ENCODE measurements at regions not wholly inside any gene's neighbourhood (a gene's known extent, or its start where the extent isn't known, plus 50 kb on each side); places are given as distances from the start of the nearest gene placed in this dataset.
"Not testable (repeated sequence)": the region's sequence is repeated elsewhere in the genome, so short reads cannot be mapped to it uniquely, and the experiment has no call there.

- TF ChIP-seq, protein P1, sequence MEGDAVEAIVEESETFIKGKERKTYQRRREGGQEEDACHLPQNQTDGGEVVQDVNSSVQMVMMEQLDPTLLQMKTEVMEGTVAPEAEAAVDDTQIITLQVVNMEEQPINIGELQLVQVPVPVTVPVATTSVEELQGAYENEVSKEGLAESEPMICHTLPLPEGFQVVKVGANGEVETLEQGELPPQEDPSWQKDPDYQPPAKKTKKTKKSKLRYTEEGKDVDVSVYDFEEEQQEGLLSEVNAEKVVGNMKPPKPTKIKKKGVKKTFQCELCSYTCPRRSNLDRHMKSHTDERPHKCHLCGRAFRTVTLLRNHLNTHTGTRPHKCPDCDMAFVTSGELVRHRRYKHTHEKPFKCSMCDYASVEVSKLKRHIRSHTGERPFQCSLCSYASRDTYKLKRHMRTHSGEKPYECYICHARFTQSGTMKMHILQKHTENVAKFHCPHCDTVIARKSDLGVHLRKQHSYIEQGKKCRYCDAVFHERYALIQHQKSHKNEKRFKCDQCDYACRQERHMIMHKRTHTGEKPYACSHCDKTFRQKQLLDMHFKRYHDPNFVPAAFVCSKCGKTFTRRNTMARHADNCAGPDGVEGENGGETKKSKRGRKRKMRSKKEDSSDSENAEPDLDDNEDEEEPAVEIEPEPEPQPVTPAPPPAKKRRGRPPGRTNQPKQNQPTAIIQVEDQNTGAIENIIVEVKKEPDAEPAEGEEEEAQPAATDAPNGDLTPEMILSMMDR (IDR thresholded peaks at IDR 0.05; ENCODE audit: extremely low read depth in 1 of 2, insufficient read depth in 1 of 2, low read depth in 1 of 2, low read length in 2 of 2) = not testable (repeated sequence)
- not testable (repeated sequence) for TF ChIP-seq POLR2A (IDR thresholded peaks at IDR 0.05; ENCODE audit: low read depth, low read length); EZH2 (IDR thresholded peaks at IDR 0.05; ENCODE audit: borderline replicate concordance, low read depth, low read length, severe bottlenecking); POLR2AphosphoS5 (IDR thresholded peaks at IDR 0.05; ENCODE audit: insufficient read depth, low read depth, low read length); MYC (IDR thresholded peaks at IDR 0.05; ENCODE audit: low read depth, low read length); JUN (IDR thresholded peaks at IDR 0.05; ENCODE audit: borderline replicate concordance, insufficient read depth, insufficient read length, low read depth)
- TF ChIP-seq, protein P2, sequence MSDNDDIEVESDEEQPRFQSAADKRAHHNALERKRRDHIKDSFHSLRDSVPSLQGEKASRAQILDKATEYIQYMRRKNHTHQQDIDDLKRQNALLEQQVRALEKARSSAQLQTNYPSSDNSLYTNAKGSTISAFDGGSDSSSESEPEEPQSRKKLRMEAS (IDR thresholded peaks at IDR 0.05; ENCODE audit: insufficient read depth, insufficient read length) = not testable (repeated sequence)
Observed at GRCh38 chr4:78714598-78714997, 61.6 kb upstream of the BMP2K start.

Data from endothelial cell of umbilical vein (primary cell).